ENCODE measurements at regions not wholly inside any gene's neighbourhood (a gene's known extent, or its start where the extent isn't known, plus 50 kb on each side); places are given as distances from the start of the nearest gene placed in this dataset.
"Not testable (repeated sequence)": the region's sequence is repeated elsewhere in the genome, so short reads cannot be mapped to it uniquely, and the experiment has no call there.

GRCh38 chr10:2047679-2048078 is 310.4 kb upstream of the ADARB2 start:
- no peak for FAIRE-seq

- FAIRE-seq: no peak
These were observed 306.1 kb upstream of the ADARB2 start for GRCh38 chr10:2043379-2043778.

GRCh38 chr10:2038036-2038435 is 300.7 kb upstream of the ADARB2 start:
- no peak for FAIRE-seq

- FAIRE-seq: no peak
These were observed 299.9 kb upstream of the ADARB2 start for GRCh38 chr10:2037246-2037645.

GRCh38 chr10:2036209-2036608 is 298.9 kb upstream of the ADARB2 start:
- FAIRE-seq: no peak

GRCh38 chr10:2030046-2030445 is 292.7 kb upstream of the ADARB2 start:
- FAIRE-seq: no peak

- FAIRE-seq: no peak
These were observed 289.6 kb upstream of the ADARB2 start for GRCh38 chr10:2026936-2027335.

GRCh38 chr10:2024750-2025149 is 287.4 kb upstream of the ADARB2 start:
- FAIRE-seq: not testable (repeated sequence)

GRCh38 chr10:2023687-2024086 is 286.4 kb upstream of the ADARB2 start:
- no peak for FAIRE-seq

GRCh38 chr10:2022401-2022800 is 285.1 kb upstream of the ADARB2 start:
- FAIRE-seq: no peak

GRCh38 chr10:2020836-2021235 is 283.5 kb upstream of the ADARB2 start:
- FAIRE-seq: no peak

GRCh38 chr10:2019803-2020202 is 282.5 kb upstream of the ADARB2 start:
- no peak for FAIRE-seq

GRCh38 chr10:2019281-2019680 is 282.0 kb upstream of the ADARB2 start:
- FAIRE-seq: no peak

GRCh38 chr10:2014541-2014940 is 277.2 kb upstream of the ADARB2 start:
- FAIRE-seq: no peak

GRCh38 chr10:2012209-2012608 is 274.9 kb upstream of the ADARB2 start:
- no peak for FAIRE-seq

- no peak for FAIRE-seq
These were observed 273.9 kb upstream of the ADARB2 start for GRCh38 chr10:2011106-2011716.

- no peak for FAIRE-seq
These were observed 268.2 kb upstream of the ADARB2 start for GRCh38 chr10:2005546-2005945.

- FAIRE-seq: no peak
These were observed 255.6 kb upstream of the ADARB2 start for GRCh38 chr10:1992930-1993329.

- no peak for FAIRE-seq
These were observed 251.8 kb upstream of the ADARB2 start for GRCh38 chr10:1989090-1989489.

GRCh38 chr10:1981976-1982375 is 244.7 kb upstream of the ADARB2 start:
- no peak for FAIRE-seq

- no peak for FAIRE-seq
These were observed 243.1 kb upstream of the ADARB2 start for GRCh38 chr10:1980459-1980858.

GRCh38 chr10:1978584-1978983 is 241.3 kb upstream of the ADARB2 start:
- FAIRE-seq: no peak

- FAIRE-seq: no peak
These were observed 240.1 kb upstream of the ADARB2 start for GRCh38 chr10:1977461-1977860.

GRCh38 chr10:1972406-1972805 is 235.1 kb upstream of the ADARB2 start:
- FAIRE-seq: no peak

GRCh38 chr10:1968257-1969033 is 231.1 kb upstream of the ADARB2 start:
- no peak for FAIRE-seq
